CD4-positive, alpha-beta T cell treated with Interleukin-1 beta for 1 hour (primary cell): ENCODE measurements at regions not wholly inside any gene's neighbourhood (a gene's known extent, or its start where the extent isn't known, plus 50 kb on each side); places are given as distances from the start of the nearest gene placed in this dataset.
"Not testable (repeated sequence)": the region's sequence is repeated elsewhere in the genome, so short reads cannot be mapped to it uniquely, and the experiment has no call there.

ENCODE experiments used
- DNase-seq, 2 donors: peaks; one replicate each; pipeline ENCODE4 v3.0.0-alpha.2; 2020 to 2022

DNA sequence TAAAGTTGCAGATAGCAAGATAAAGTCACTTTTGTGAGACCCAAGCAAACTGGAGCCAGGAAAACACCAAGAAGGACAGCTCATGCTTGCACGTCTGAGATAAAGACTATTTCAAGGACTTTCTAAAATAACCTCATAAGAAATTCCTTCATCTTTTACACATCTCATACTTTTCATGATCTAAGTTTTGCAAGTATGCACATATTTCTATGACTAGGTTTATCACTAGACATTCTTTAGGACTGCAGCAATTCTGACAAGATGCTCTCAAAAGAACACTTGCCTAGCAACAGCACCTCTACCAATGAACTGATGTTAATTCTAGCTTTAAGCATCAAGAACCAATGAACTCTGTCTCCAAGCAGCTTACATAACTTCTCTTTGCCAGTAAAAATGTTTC, 457.6 kb downstream of the SEMA3D start:
- no peak for DNase-seq

GRCh38 chr7:84722734-84723133, 464.1 kb downstream of the SEMA3D start:
- DNase-seq = no peak

DNA sequence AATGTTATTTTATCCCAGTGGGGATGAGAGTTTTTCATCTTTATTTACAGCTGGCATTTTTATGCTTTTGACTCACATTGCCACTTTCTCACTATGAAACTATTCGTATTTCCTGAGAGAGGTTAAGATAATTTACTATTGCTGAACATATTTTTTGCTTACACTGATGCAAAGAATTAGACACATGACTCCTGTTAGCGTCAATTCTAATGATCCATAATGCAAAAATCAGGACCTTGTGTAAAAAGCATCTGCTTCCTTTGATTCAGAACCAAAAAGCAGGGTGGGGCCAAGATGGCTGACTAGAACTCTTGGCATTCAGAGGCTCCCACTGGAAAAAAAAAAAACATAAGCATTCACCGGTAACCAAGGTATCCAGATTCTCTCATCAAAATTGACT, 464.8 kb downstream of the SEMA3D start:
- no peak for DNase-seq

DNA sequence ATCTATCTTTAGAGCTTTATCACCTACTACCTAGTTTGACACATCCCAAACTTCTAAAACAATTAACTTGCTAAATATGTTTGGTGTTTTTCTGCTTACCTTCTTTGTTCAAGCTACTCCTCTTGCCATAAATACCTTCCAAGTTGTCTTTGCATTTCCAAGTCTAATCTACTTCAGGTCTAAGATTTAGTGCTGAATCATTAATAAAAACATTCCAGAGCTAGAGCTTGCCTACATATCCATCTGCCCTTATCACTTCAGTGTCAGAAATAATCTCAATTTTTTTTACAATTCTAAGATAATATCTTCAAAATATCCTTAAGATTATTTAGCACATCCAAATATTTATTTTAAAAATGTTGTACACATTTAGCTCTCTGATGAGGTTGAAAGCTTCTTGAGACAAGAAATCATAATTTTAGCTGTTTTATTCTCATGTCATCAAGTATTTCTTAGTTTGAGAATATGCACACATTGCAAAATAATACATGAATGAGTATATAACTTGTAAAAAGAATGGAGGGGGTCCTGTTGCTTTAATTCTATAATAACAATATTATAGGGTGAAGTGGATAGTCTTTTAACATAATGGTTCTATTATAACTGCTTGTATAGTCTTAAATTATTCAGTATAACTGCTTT, 466.3 kb downstream of the SEMA3D start:
- DNase-seq = no peak

DNA sequence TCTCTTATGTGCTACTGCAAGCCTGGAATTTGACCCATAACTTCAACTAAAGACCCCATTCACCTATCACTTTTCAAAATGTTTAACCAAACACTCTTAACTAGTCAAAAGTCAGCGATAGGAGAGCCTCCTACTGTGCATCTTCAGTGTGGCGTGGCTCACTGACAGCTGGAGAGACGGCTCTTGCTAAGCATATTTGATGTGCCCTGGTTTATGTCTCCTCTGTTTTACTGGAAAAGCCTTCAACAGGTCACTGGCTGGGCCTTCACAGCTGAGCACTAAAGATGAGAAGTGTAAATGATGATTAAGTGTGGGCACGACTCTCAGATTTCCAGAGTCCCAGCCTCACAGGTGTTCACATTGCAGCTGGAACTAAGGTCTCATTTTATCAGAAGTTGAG, 472.1 kb downstream of the SEMA3D start:
- DNase-seq = no peak

DNA sequence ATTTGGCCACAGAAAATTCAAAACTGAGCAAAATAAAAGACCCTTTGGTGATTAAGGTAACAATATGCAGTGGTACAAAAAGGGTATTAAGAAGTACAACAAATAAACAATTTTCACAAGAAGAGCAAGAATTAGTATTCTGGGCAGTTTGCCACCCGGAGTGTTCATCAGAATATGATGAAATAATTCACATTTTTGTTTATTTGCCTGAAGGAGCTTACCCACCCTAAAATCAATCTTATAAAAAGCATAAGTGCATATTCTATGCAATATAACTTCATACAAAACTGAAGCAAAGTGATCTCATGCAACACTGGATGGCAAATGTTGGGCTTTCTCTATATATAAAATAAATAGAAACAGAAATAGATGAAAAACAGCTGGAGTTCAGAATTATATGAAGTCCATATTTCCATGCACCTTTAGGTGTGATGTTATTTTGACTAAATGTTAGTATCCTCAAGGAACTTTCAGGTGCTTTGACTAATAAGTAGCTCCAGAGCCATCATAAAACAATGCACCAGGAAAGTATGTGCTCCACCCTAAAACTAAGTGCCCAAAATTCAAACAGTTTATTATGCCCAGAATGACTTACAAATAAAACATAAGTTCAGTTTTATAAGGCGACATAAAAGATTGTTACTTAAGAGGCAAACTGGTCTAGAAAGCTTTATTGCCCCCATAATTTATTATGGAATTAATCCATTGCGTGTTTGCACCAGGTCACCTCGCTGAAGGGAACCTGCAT, 474.3 kb downstream of the SEMA3D start:
- DNase-seq = no peak

DNA sequence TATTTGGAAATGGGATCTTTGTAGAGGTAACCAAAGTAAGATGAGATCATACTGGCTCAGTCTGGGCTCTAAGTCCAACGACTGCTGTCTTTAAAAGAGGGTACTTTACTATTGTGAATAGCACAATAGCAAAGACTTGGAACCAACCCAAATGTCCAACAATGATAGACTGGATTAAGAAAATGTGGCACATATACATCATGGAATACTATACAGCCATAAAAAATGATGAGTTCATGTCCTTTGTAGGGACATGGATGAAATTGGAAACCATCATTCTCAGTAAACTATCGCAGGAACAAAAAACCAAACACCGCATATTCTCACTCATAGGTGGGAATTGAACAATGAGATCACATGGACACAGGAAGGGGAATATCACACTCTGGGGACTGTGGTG, 476.3 kb downstream of the SEMA3D start:
- not testable (repeated sequence) for DNase-seq

- DNase-seq = no peak
These were observed 481.1 kb downstream of the SEMA3D start for GRCh38 chr7:84705706-84706105.

- no peak for DNase-seq
These were observed 481.8 kb downstream of the SEMA3D start for GRCh38 chr7:84705079-84705478.

DNA sequence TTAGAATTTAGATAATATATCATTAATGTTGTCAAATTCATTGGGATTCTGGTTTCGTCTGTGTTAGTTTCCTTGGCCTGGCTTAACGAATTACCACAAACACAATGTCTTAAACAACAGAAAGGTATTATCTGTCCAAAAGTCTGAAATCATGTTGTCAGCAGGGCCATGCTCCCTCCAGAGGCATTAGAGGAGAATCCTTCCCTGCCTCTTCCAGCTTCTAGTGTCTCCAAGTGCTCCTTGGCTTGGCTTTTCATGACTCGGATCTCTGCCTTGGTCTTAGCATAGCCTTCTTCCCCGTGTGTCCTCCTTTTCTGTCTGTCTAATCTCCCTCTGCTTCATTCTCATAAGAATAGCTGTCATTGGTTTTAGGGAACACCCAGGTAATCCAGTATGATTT, 482.5 kb downstream of the SEMA3D start:
- no peak for DNase-seq

DNA sequence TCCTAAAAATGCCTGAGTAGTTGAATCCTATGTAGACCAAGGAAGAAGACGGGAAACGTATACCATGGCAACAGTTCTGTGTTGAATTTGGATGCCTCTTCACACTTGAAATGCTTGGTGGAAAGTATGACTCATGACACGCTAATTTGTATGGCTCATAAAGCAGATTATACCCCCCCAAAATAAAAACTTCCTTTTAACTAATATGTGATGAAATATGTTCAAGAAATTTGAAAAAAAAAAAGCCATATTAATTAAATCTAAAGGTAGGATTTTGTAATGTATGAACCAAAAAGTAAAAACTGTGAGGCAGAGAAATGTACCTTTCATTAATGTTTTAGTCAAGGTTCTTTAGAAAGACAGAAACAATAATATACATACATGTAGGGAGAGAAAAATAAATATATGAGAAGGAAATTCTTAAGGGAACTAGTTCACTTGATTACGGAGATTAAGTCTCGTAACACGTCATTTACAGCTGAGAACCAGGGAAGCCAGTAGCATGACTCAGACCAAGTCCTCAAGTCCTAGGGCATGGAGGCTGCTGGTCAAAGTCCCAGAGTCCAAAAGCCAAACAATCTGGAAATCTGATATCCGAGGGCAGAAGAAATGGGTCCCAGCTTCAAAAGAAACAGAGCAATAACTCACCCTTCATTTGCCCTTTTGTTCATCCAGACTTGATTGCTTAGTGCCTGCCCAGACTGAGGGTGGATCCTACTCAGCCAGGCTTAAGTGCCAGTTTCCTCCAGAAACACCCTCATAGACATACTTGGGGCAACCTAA, 485.1 kb downstream of the SEMA3D start:
- DNase-seq = no peak

DNA sequence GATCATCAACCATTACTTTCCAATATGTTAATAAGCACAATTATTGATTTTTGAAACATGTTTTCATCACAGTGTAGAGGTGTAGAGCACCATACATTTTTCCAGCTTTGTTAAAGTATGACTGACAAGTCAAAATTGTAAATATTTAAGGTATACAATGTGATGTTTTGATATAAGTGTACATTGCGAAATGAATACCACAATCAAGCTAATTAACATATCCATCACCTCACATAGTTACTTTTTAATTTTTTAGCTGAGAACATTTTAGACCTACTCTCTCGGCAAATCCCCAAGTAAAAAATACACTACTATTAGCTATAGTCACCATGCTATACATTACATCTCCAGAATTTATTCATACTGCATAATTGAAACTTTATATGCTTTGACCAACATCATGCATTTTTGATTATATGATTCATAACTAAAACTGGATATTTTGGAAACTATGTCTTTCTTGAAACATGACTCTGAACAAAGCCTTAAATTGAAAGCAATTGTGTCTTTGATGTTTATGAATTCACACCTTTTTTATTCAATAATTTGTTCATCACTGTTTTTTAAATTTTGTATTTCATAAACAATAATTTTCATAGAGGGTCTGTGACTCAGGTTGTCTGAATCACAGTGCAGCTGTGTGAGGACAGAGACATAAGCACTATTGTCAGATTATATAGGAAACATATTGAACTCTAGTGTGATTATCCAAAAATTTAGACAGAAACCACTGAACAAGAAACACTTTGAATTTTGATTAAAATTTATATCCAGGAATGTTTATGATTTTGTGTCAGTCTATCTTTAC, 486.1 kb downstream of the SEMA3D start:
- DNase-seq = no peak

DNA sequence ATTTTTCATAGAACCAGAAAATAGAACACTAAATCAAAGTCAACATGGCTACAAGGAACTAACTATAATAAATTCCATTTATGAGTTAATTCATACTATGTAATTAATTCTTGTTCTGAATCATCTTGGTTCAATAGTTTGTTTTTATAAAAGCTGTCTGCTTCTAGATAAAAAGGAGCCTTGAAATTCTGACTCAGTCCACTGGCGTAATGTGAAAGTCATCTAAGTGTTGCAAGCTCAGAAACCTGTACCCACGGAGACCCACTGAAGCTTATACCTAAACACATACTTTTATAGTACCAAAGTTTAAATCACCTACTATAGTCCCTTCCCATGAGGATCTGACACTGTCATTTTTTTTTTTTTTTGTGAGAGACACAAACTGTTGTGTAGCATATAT, 489.4 kb downstream of the SEMA3D start:
- DNase-seq = no peak

DNA sequence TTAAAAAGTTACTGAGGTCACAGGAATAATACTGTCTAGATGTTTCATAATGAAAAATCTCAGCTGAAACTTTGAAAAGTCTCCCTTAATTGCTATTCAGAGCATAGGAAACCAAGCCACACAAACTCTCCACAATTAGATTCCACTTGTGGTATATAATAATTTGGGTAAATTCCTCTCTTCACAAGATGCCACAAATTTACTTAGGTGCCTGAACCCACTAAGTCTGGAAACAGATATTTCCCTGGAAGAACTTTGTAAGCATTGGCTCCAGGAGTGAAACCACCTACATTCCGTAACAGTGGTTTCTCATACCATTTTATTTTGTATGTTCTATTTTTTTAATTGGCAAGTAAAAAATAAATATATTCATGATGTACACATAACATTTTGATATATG, 493.4 kb downstream of the SEMA3D start:
- DNase-seq = no peak

DNA sequence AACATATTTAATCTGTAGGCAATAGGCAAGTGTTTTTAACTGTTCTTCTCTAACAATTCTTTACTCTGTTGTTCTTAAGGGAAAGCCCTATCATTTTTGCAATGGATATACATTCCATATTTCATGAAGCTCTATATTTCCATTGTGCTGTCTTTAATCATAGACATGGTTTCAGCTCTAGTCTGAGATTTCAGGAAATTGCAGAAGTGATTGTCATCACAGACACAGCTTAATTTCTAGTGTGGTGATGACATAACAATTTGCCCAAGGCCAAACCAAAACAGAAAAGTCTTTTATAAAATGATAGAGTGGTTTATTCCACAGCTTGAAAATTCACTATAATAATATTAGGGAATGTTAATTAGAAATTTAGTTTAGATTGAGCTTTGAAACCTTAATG, 494.1 kb upstream of the SEMA3A start:
- DNase-seq = no peak

- no peak for DNase-seq
These were observed 491.8 kb upstream of the SEMA3A start for GRCh38 chr7:84686373-84686772.

GRCh38 chr7:84684836-84685480, 490.4 kb upstream of the SEMA3A start:
- DNase-seq = no peak

DNA sequence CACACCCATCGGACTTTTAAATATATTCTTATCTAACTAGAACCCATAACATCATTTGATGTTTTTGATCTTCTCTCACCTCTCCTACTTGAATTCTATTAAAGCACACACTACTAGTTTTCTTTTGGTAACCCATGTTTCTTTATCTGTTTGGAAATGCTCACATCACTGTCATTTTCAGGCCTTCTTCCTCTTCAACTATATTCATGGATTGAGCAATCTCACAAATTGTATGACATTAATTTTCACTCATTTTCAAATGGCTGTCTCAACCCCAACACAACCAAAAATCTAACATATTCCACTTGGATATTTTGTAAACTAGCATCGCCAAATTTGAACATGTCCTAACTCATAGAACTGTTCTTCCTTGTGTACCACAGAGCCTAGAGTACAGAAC, 488.0 kb upstream of the SEMA3A start:
- no peak for DNase-seq

- DNase-seq = no peak
These were observed 484.3 kb upstream of the SEMA3A start for GRCh38 chr7:84678841-84679240.

GRCh38 chr7:84677117-84677732, 482.6 kb upstream of the SEMA3A start:
- DNase-seq = no peak

DNA sequence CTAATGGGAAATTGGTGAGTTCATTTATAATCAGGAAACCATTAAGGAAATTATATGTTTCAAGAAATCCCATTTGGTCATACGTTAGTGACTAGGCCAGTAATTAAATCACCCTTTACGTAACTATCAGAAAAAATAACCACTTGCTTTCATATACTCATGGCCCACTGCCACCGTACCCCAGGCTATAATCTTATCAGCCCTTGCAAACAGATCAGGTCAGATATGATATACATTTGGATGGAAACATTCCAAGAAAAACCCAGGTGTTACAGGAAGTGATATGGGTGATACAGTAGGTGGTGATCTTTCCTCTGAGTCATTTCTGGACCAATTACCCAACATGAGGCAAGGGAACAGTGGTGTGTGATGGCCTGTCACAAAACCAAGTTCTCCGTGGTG, 481.0 kb upstream of the SEMA3A start:
- no peak for DNase-seq

GRCh38 chr7:84674236-84674913, 479.8 kb upstream of the SEMA3A start:
- DNase-seq = no peak
